ENCODE measurements at regions not wholly inside any gene's neighbourhood (a gene's known extent, or its start where the extent isn't known, plus 50 kb on each side); places are given as distances from the start of the nearest gene placed in this dataset.

DNA sequence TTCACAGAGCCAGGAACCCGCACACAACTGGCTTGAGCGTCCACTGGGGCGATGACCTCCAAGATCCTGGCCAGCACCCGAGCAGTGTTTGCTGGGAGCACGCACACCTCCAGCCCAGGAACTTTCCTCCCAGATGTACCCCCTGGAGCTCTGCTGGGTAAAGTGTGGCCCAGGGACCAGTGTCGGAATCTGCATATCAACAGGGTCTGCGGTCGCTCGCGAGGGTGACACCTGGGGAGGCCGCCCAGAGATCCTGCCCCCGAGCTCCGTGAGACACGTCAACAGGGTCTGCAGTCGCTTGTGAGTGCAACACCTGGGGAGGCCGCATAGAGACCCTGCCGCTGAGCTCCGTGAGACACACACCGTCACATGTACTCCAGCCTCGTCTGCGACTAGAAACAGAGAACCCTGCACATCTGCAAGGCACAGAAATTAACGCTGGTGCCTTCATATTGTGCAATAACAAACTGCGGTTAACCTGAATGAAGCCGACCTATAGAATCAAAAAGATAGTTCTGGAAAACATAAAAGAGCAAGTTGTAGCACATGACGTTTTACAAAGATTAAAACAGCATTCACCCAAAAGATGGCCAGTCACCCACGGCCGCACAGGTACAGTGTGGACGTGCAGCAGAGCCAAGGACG is 172.4 kb downstream of the BRD1 start:
- Histone ChIP-seq H3K27ac (replicated peaks) (peak overlapping the region; percentile 66), H3K27me3 (ENCODE audit: insufficient read depth, poor library complexity, severe bottlenecking) (no peaks in the 10 kb centered on the region), H3K4me3 (replicated peaks; ENCODE audit: insufficient read depth, low read length) (peak overlapping the region; percentile 55)
- no peak for TF ChIP-seq GABPA (IDR thresholded peaks at IDR 0.05; ENCODE audit: low read depth)
- 0 out of 2 replicates have a peak, but pooled peaks have one; percentile 18 for TF ChIP-seq POLR2AphosphoS5 (IDR thresholded peaks at IDR 0.05; ENCODE audit: low read depth)
- TF ChIP-seq, protein P1, sequence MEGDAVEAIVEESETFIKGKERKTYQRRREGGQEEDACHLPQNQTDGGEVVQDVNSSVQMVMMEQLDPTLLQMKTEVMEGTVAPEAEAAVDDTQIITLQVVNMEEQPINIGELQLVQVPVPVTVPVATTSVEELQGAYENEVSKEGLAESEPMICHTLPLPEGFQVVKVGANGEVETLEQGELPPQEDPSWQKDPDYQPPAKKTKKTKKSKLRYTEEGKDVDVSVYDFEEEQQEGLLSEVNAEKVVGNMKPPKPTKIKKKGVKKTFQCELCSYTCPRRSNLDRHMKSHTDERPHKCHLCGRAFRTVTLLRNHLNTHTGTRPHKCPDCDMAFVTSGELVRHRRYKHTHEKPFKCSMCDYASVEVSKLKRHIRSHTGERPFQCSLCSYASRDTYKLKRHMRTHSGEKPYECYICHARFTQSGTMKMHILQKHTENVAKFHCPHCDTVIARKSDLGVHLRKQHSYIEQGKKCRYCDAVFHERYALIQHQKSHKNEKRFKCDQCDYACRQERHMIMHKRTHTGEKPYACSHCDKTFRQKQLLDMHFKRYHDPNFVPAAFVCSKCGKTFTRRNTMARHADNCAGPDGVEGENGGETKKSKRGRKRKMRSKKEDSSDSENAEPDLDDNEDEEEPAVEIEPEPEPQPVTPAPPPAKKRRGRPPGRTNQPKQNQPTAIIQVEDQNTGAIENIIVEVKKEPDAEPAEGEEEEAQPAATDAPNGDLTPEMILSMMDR (IDR thresholded peaks at IDR 0.05; ENCODE audit: insufficient read depth, low read length) = no peak
- peak; percentile 71 to 76 for DNase-seq (ENCODE audit: low read depth in 1 of 2, low spot score in 1 of 2)

DNA sequence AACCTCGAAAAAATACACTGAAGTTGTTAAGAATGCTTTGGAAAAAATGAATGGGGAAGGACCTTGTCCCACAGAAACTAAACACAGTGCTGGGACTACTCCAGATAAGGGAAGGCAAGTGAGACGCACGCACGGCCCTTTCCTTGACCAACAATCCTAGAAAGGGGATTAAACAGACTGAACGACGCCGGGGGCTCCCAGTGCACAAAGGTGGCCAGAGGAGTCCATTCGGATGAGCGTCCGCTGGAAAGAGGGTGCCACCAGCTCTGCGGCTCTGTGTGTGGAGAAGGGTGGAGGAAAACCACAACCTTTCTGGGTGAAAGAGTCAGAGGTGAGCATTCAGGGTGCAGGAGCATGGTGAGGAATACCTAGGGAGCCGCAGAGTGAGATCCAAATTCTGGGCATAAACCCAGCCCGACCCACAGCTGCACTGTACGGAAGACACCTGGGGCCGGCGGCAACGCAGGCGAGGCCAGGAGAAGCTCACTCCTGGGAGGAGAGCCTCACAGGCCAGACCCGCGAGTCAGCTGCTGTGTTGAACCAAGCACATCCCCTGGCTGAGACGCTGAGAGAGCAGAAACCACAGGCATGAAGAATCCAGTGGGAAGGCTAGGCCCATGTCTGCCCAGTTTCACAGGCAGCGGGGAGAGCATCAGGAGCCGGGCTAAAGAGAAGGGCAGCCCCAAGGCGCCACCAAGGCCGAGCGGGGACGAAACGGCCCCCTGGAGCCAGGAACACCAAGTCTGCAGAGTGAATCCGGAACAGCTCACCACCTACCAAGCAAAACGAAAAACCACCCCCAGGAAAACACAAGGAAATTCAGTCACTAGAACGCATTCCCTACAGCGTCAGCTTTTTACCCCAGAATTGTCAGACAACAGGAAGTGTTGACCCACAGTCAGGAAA is 177.1 kb downstream of the BRD1 start:
- H3K27ac ChIP-seq (replicated peaks) = no peak overlapping the region
- no peak overlapping the region for H3K4me3 ChIP-seq (replicated peaks; ENCODE audit: insufficient read depth, low read length)
- no peak for TF ChIP-seq SPI1 (IDR thresholded peaks at IDR 0.05; ENCODE audit: borderline replicate concordance, low read depth)
- TF ChIP-seq, protein P2, sequence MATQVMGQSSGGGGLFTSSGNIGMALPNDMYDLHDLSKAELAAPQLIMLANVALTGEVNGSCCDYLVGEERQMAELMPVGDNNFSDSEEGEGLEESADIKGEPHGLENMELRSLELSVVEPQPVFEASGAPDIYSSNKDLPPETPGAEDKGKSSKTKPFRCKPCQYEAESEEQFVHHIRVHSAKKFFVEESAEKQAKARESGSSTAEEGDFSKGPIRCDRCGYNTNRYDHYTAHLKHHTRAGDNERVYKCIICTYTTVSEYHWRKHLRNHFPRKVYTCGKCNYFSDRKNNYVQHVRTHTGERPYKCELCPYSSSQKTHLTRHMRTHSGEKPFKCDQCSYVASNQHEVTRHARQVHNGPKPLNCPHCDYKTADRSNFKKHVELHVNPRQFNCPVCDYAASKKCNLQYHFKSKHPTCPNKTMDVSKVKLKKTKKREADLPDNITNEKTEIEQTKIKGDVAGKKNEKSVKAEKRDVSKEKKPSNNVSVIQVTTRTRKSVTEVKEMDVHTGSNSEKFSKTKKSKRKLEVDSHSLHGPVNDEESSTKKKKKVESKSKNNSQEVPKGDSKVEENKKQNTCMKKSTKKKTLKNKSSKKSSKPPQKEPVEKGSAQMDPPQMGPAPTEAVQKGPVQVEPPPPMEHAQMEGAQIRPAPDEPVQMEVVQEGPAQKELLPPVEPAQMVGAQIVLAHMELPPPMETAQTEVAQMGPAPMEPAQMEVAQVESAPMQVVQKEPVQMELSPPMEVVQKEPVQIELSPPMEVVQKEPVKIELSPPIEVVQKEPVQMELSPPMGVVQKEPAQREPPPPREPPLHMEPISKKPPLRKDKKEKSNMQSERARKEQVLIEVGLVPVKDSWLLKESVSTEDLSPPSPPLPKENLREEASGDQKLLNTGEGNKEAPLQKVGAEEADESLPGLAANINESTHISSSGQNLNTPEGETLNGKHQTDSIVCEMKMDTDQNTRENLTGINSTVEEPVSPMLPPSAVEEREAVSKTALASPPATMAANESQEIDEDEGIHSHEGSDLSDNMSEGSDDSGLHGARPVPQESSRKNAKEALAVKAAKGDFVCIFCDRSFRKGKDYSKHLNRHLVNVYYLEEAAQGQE (IDR thresholded peaks at IDR 0.05; ENCODE audit: insufficient replicate concordance, low read depth) = no peak
- no peak for TF ChIP-seq POLR2AphosphoS5 (IDR thresholded peaks at IDR 0.05; ENCODE audit: low read depth)
- no peak for TF ChIP-seq GABPA (IDR thresholded peaks at IDR 0.05; ENCODE audit: low read depth)
- TF ChIP-seq, protein P1 (IDR thresholded peaks at IDR 0.05; ENCODE audit: insufficient read depth, low read length) = no peak
- DNase-seq (ENCODE audit: low read depth in 1 of 2, low spot score in 1 of 2) = no peak
- H3K27me3 ChIP-seq (ENCODE audit: insufficient read depth, poor library complexity, severe bottlenecking) = no peaks in the 10 kb centered on the region

DNA sequence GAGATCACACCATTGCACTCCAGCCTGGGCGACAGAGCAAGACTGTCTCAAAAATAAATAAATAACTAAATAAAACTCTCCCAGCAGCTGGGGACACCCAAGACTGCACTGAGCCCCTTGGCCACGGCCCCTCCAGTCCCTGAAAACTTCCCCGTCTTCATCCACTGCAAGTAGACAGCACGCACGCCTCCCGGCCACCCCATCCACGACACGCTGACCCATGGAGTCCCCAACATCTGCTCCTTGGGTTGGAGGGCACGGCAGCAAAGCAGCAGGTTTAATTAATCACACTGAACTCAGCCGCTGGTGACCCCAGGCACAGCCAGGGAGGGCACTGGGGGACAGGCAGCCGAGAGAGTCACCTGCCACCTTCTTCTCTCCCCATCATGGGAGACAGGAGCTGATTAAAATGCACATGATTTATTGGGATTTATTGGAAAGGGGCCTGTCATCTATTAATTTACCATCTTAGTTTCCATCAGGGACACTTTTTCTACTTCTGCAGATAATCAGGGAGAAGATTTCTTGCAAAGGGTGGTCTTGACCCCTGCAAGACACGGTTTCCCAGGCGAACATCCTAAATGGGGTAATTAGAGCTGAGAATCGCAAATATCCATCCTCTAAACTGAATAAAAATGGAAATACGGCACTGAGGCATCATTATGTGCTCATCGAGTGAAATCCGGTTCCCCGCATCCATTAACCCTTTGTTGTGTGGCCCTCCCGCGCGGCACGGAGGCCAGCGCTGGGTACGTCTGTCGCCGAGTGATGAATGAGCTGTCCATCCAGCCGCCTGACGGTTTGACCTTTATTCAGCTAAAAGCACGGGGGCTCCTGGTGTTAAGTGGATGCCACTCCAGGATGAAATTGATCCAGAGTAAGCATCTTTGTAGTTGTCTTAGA is 178.3 kb downstream of the BRD1 start:
- H3K27me3 ChIP-seq (ENCODE audit: insufficient read depth, poor library complexity, severe bottlenecking) = no peaks in the 10 kb centered on the region
- no peak overlapping the region for H3K27ac ChIP-seq (replicated peaks)
- TF ChIP-seq, protein P1 (IDR thresholded peaks at IDR 0.05; ENCODE audit: insufficient read depth, low read length) = no peak
- TF ChIP-seq, protein P2 (IDR thresholded peaks at IDR 0.05; ENCODE audit: insufficient replicate concordance, low read depth) = no peak

More for the DNA sequence above, 178.3 kb downstream of the BRD1 start:
- H3K4me3 ChIP-seq (replicated peaks; ENCODE audit: insufficient read depth, low read length) = no peak overlapping the region
- no peak for DNase-seq (ENCODE audit: low read depth in 1 of 2, low spot score in 1 of 2)

Measured in HL-60 (cell line).